NCI-H226 (cell line): ENCODE measurements at regions not wholly inside any gene's neighbourhood (a gene's known extent, or its start where the extent isn't known, plus 50 kb on each side); places are given as distances from the start of the nearest gene placed in this dataset.
"Not testable (repeated sequence)": the region's sequence is repeated elsewhere in the genome, so short reads cannot be mapped to it uniquely, and the experiment has no call there.

Source experiments
- DNase-seq: peaks from one replicate; pipeline ENCODE4 v3.0.0-alpha.2; 2015

DNA sequence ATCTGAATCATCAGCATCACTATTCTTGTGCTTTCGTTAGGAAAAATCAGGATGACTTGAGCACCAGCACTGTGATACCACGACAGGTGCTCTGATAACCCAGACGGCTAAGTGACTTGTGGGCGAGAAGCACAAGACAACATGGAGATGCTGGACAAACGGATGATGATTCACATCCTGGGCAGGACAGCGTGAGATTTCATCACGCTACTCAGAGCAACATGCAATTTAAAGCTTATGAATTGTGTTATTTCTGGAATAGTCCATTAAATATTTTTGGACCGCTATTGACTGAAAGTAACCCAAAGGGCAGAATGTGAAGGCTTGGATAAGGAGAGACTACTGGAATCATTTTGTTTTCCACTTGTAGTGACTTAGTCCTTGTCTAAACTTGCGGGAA, 114.8 kb upstream of the DAPK1 start:
- peak; percentile 73 for DNase-seq

DNA sequence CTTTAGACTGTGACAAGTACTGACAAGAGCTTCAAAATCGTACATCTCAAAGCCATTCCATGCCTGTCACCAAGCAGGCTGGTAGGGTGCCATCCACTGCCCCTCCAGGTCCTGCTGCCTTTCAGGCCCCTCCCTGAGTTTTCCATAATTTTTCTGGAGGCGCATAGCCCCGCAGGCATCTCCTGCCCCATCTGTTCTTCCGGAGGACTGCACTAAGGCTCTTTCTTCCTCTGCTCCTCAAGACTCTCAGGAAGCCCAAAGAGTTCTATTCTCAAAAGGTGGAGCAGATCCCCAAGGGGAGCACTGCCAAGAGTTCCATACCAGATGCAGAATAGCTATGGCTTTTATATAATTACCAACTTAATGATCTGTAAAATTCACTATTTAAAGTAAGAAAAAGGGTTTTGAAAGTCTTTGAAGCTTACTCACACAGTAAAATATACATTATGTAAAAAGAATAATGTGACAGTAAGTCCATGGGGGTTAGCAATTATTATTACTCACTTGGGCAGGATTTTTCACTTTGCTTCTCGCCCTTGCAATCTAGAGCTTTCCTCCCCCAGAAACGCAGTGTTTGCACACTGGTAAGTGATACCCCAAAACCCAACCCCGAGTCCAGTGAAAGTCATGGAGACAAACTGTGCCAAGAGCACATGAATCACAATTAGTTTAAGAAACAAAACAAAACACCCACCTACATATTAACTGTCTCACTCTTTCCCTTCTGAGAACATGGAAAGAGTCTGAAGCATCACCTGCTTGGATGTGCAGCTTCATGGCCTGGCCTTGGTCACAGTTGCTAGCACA, 114.1 kb upstream of the DAPK1 start:
- no peak for DNase-seq

DNA sequence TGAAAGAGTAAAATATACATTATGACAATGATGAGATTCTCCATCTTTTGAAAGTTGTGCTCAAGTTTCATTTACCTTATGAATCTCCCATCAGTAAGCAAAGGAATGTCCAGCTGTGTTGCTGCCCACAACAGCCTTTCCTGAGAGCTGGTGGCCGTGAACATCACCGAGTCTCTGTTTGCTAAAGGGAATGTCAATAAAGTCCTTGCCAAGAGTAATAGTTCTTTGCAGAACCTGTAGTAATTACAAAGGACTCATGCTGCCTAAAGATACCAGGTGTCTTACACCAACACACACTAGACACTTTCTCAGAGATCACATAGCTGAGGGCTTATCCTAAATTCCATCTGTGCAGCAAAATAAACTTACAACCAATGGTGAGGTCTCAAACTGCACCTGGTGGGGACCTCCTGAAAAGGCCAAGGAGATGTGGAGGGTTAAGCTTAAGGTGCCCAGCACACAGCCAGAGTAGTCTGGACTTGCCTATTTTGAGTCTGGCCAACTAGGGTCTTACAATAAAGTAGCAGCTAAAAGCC, 111.1 kb upstream of the DAPK1 start:
- no peak for DNase-seq

DNA sequence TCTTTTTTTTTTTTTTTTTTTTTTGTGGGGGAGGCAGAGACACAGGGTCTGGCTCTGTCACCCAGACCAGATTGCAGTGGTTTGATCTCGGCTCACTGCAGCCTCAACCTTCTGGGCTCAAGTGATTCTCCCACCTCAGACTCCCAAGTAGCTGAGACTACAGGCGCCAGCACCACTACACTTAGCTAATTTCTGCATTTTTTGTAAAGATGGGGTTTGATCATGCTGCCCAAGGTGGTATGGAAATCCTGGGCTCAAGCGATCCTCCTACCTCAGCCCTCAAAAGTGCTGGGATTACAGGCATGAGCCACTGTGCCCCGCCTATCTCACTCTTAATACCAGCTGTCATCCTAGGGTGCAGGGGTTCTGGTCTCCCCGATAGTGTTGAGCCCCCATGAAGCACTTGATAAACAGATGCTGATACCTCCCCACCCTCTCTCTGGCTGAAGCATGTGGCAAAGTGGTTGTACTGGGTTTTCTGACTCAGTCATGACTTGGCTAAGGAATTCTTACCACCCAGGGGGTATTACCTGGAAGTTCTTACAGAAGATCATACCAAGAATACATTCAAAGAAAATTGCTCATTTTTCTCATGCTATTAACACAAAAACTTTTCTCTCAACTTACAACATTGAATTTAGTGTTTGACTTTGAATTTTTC, 110.2 kb upstream of the DAPK1 start:
- DNase-seq: peak; percentile 86

DNA sequence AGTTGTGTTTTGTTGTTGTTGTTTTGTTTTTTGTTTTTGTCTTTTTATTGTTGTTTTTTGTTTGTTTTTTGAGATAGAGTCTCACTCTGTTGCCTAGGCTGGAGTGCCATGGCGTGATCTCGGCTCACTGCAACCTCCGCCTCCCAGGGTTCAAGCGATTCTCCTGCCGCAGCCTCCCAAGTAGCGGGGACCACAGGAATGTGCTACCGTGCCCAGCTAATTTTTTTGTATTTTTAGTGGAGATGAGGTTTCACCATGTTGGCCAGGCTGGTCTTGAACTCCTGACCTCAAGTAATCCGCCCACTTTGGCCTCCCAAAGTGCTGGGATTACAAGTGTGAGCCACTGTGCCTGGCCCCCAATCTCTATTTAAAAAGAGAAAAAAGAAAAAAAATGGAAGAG, 109.0 kb upstream of the DAPK1 start:
- peak; percentile 39 for DNase-seq

DNA sequence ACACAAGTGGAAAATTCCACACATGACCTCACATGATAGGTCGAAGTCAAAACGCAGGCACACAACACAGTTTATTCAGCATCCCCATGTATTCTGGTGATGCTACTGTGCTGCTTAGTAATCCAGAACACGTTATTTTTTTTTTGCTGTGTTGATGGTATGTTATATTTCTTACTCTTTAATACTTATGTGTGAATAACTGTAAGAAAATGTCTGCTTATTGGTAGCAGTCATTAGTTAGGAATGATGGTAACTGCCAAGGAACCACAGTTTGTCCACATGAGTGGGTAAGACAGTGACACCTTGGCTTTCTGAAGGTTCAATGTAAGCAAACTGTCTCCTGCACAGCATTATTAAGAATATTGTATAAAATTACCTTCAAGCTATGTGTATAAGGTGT, 107.7 kb upstream of the DAPK1 start:
- DNase-seq: peak; percentile 36

DNA sequence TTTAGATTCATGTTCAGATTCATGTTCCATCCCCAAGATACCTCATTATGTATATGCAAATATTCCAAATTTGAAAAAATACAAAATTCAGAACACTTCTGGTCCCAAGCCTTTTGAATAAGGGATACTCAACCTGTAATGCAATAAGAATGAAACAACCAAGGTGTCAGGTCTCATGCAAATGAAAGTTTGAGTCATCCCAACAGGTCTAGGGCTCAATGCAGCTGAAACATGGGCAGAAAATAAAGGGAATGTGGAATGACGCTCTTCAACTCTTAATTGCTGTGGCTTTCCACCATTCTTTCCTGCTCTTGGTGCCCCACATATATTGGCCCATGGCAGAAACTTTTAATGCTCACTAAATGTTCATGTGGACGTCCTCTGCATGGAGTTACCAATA, 107.3 kb upstream of the DAPK1 start:
- DNase-seq: no peak

DNA sequence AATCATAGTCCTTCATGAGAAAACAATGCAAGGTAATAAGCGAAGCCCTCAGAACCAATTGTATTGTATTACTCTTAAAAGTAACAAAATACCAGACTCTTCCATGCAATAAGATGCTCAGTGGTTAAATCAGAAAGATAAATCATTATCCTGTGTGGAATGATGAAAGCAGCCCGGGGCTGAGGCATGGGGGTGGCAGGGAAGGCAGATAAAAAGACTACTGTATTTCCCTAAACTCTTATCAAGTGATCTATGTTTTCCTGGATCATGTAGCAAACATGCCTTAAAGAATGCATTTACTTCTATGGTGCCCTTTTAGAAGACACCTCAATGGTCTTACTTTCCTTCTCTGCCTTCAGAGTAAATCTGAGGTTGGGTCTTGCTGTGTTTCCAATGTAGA, 105.6 kb upstream of the DAPK1 start:
- DNase-seq: peak; percentile 59

DNA sequence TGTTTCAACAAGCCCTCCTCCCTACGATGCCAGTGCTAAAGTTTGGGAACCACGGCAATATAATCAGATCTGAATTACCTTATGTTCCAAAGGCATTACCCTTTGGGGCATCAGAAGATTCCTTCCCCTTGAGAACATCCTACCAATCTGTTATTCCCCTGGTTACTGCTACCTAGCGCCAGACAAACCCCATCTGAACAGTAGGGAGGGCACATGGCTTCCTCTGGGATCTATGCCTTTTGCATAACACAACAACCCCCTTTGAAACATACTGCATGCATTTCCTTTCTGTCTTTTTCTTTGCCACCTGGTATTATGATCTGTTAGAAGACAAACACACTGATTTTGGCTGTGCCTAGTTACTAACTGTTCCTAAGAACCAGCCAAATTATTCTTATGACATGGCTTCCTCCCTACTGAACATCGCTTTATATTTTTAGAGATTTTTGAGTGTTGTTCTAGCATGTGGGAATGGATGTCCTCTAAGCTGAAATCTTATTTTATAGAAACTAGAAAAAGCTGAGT, 103.9 kb upstream of the DAPK1 start:
- no peak for DNase-seq

DNA sequence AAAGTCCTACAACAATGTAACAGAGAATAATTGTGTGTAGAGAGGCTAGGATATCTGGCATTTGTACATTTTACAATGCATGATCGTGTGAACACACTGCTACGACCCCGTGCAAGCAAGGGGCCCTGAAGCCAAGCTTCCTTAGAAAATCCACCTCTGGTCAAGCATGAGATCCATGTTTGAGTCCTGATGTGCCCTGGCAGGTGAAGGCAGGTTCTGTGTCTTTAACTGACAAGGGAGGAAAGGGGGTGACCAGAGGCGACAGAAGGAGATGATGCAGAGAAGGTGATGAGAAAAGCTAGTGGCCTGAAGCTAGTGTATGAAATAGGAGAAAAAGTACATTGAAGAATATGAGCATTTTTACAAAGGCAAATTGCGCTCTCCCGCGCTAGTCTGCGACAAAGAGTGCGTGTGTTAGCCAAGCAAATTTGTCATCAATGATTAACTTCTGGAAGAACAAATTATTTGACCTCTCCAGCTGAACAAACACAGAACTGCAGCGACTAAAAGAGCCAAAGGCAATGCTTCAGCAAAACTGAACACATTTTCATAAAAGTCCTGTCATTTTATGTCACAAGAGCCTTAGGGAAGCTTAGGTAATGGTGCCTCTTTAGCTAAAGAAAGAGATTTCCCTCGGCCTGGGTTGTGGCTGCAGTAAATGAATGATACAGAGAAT, 101.7 kb upstream of the DAPK1 start:
- DNase-seq: no peak

DNA sequence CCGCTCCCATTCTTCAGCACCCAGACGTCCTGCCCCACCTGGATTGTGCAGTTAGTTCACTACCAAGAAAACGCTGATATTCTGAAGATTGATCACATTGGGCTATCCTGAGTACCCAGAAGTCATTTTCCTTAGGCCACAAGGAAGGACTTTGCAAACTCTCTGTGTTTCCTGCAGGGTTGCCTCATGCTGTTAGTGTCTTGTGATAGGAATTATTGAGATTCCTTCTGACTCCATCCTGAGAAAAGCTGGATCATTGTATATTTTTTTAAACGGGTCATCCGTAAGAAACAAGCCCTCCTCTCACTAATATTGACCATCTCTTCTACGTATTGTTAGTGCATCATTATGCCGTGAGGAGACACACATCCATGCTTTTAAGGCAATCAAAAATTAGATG, 96.0 kb upstream of the DAPK1 start:
- DNase-seq: no peak

DNA sequence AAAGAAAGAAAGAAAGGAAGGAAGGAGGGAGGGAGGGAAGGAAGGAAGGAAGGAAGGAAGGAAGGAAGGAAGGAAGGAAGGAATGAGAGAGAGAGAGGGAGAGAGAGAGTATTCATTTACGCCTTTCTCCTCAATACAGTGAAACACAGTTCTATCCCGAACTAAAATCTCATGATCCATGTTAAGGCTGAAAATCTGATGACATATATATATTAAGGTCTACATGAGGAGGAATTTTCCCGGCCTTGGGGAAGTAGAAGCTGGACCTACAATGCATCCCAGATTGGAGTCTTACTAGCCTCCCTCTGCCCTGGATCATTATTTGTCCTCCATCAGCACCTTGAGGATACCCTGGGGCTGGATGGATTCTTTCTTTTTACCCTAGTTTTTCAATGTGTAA, 95.1 kb upstream of the DAPK1 start:
- no peak for DNase-seq

DNA sequence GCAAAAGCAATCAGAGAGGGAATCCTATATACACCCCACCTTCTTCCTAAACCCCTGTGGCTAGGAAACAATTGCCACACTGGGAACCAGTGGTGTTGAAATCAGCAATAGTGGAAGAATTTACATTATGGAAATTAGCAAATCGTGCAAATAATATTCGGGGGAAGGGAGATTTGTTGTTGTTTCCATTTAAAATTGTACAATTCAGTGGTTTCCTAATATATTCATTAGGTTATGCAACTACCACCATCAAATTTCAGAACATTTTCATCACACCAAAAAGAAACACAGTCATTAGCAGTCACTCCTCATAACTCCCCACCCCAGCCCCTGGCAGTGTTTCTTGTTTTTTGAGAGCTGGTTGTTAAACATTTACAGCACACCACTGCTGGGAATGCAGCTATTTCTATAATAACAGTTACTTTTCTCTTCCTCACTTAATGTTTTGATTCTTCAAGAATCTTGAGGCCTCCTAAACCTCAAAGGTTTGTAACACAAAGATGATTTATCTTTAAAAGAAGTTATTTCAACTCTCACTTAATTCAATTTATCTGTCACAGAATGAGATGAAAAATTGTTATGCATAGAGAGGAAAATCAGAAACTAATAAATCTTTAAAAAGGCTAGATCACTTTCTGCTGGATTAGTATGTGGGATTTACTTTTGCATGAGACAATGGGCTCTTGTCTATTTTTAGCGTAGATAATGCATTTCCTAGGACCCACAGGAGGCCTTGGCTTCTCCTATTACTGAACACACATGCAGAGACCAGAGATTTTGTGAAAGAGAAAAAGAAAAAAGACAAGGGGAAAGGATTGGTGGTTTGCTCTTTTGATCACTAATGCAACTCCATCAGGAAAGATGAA, 91.8 kb upstream of the DAPK1 start:
- peak; percentile 50 for DNase-seq

DNA sequence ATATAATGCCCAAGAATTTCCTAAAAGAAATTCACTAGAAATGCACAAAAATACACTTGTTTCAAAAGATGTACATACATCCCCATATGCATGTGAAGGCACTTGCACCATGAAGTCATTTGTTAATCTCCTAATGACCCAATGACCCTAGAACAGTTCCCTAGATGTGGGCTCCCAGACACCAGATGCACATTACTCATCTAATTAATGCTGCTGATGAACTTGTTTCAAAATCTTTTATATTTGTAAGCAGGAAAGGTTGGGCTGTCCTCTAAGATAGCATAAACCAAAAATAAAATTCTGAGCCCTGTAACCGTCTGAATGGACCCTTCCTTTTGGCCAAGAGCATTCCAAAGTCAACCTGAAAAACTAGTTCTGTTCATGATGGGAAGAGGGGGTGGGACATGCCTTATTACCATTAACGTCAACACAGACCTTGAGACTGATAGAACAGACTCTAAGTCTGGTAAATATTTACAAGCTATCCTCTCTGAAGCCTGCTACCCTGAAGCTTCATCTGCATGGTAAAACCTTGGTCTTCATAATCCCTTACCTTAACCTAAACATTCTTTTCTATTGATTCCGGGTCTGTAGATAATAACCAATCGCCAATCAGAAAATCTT, 91.0 kb upstream of the DAPK1 start:
- DNase-seq: no peak

DNA sequence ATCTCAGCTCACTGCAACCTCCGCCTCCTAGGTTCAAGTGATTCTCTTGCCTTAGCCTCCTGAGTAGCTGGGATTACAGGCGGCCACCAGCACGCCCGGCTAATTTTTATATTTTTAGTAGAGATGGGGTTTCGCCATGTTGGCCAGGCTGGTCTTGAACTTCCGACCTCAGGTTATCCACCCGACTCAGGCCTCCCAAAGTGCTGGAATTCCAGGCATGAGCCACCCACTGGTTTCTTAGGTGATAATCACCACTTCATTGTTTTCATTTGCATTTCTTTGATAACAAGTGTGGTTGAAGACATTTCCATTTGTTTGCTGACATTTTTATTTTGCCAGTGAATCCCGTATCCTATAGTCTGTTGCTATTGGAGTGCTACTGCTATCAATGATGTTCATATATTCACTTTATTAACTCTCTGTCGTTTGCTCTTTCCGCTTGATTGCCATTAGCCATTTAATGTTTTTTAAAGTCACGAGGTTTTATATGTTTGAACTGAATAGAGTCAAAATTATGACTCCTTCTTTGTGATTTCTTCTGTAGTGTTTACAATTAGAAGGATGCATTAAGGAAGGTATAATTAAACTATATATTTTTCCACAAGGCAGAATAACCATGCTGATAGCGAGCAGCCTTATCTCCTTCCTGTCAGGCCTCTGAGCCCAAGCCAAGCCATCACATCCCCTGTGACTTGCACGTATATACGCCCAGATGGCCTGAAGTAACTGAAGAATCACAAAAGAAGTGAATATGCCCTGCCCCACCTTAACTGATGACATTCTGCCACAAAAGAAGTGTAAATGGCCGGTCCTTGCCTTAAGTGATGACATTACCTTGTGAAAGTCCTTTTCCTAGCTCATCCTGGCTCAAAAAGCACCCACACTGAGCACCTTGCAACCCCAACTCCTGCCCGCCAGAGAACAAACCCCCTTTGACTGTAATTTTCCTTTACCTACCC, 87.3 kb upstream of the DAPK1 start:
- DNase-seq: peak; percentile 81

DNA sequence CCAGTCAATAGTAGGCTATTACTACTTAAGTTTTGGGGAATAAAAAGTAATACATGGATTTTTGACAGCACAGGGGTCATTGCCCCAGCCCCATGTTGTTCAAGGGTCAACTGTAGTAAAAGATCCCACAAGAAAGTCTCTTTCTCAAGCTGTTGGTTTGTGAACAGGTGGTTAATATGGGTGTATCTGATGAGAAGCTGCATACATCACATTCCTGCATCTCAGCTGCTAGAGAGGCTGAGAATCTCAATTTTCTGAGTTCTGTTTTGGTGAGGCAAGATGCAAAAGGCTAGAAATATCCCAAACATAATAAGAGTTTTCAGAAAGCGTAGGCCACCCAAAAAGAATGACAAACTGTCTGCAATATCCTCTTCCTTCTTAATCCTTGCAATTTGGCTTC, 76.8 kb upstream of the DAPK1 start:
- DNase-seq: no peak

DNA sequence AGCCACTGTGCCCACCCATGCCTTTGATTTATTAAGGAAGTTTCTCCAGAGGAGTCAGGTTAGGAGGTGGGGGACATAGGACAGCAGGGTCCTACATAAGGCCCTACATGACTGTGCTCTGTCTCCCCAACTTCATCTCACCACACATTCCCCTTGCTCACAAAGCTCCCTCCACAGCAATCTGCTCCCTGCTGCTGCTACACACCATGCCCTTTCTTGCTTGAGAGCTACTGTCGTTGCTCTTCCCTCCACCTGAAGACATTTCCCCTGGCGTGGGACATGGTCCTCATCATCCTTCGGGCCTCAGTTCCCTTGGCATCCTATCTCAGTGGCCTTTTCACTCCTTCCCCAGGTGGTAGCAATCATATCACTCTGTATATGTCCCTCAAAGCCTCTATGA, 75.9 kb upstream of the DAPK1 start:
- no peak for DNase-seq

DNA sequence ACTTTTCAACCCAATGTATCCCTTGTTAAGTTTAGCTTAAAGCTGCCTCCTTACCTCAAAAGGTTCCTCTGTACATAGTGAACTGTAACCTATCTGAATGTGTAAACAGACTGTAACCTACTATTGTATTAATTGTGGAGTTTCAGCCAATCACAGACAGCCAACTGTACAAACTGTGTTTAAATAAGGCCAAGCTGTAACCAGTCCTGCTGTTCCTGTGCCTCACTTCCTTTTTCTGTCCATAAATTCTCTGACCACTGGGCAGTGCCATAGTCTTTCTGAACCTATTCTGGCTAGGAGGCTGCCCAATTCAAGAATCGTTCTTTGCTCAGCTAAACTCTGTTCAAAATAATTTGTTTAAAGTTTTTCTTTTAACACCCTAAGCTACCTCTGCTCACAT, 74.7 kb upstream of the DAPK1 start:
- DNase-seq: peak; percentile 37

DNA sequence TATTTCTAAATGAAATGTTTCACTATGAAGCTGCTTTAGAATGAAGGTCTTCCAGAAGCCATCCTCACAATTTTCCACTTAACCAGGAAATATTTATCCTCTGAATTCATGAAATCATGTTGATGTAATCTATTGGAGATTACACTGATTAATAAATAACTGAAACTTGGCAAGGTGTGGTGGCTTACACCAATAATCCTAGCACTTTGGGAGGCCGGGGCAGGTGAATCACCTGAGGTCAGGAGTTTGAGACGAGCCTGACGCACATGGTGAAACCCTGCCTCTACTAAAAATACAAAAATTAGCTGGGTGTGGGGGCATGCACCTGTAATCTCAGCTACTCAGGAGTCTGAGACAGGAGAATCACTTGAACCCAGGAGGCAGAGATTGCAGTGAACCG, 73.8 kb upstream of the DAPK1 start:
- DNase-seq: not testable (repeated sequence)

DNA sequence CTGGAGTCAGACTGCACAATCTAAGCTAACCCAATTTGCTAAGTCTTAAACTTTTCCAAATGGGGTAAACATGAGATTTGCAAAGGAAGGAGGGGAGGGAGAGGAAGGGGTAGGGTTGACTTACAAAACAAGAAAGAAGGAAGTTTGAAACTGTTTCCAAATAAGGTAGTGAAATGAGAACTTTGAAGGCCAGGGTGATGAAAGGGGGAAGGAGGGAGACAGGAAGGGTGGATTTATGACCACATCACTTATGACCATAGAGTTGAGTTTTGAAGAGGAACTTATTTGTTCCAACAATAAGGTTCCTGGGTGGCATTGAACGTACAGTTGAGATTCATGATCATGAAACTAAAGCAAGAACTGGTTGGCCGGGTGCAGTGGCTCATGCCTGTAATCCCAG, 72.5 kb upstream of the DAPK1 start:
- no peak for DNase-seq
